Kidney glomerular epithelial cell (primary cell): ENCODE measurements at regions not wholly inside any gene's neighbourhood (a gene's known extent, or its start where the extent isn't known, plus 50 kb on each side); places are given as distances from the start of the nearest gene placed in this dataset.
"Not testable (repeated sequence)": the region's sequence is repeated elsewhere in the genome, so short reads cannot be mapped to it uniquely, and the experiment has no call there.

Experiments used
- DNase-seq: peaks from one replicate; lab custom pipeline; 2025; lab: John Stamatoyannopoulos, UW

GRCh38 chr6:53446151-53446550 lies 97.4 kb upstream of the ELOVL5 start:
- no peak for DNase-seq

DNA sequence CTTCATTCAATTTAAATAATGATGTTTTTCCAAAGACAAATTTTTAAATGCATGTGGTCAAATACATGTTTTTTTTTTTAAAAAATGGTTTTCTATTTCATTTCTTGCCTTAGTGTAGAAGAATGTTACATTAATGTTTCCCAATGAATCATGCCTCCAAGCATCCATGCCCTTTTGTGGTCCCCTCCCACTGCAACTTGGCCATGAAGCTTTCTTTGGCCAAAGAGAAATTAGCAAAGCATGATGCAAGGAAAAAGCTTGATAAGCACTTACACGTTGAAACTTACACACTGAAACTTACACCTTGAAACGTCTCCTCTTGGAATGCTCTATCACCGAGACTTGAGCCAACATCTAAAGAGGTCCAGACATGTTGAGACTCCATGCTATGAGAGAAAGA lies 93.0 kb upstream of the ELOVL5 start:
- peak; percentile 36 for DNase-seq

DNA sequence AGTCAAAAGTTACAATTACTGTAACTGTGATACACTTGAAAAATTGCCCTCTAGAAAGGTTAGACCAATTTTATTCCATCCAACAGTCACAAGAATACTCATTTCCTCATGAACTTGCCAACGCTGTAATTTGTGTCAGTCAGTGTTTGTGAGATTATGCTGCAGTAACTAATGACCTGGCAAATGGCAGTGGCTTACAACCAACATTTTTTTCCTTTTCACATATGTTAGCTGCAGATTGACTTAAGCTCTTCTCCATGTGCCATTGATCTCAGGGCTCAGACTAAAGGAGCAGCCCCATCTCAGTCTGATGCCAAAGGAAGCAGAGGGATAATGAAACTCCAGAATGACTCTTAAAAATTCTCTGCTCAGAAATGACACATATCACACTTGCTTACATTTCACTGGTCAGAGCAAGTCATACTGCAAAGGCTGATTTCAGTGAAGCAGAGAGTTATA lies 92.3 kb upstream of the ELOVL5 start:
- peak; percentile 14 for DNase-seq

GRCh38 chr6:53440336-53440945 lies 91.7 kb upstream of the ELOVL5 start:
- DNase-seq, result no peak

- no peak for DNase-seq
These were observed 90.8 kb upstream of the ELOVL5 start for GRCh38 chr6:53439556-53439955.

DNA sequence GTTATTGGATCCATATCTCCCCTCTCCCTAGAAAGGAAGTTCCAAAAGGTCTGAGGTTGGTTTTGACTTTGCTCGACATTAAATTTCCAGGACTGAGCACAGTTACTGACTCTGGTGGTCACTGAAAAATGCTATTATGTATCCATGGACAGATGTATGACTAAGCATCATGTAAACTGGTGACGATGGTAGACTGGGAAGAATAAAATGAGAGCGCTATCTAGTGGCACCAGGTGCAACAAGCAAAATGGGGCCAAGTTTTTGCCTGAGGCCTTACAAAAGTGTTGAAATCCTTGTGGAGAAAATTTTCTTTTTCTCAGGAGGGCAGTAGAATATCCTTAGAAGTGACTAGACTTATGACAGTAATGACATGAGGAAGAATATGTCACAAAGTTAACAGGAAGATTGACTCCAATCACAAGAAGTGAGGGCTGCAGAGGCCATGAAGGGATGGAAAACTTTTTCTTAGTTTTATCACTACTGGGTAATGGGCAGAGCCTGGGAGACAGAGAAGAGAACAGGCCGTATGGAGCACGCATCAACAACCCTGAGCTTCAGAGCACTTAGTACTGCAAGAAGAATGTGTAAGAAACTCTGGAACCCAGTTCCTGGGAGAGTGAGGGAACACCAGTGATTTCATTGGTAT lies 88.9 kb upstream of the ELOVL5 start:
- DNase-seq, result peak; percentile 68

GRCh38 chr6:53436526-53437303 lies 88.0 kb upstream of the ELOVL5 start:
- DNase-seq, result no peak

DNA sequence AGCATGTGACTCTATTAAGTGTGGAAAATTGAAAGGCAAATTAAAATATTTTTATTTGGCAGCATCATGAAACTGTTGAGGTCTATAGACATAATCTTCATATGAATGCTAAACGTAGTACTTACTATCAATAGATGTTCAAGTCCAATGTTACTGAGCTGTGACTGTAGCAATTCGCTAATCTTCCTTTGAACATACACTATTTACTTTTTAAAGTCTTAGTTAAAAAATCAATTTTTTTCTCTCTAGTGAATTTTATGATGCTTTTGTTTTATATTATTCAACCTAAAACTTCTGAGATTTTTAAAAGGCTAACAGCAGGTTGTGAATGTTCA lies 85.2 kb upstream of the ELOVL5 start:
- no peak for DNase-seq

- DNase-seq, result no peak
These were observed 84.7 kb upstream of the ELOVL5 start for GRCh38 chr6:53433261-53433950.

- DNase-seq, result peak; percentile 25
These were observed 83.8 kb upstream of the ELOVL5 start for GRCh38 chr6:53432318-53433161.

- DNase-seq, result no peak
These were observed 83.0 kb upstream of the ELOVL5 start for GRCh38 chr6:53431704-53432103.

DNA sequence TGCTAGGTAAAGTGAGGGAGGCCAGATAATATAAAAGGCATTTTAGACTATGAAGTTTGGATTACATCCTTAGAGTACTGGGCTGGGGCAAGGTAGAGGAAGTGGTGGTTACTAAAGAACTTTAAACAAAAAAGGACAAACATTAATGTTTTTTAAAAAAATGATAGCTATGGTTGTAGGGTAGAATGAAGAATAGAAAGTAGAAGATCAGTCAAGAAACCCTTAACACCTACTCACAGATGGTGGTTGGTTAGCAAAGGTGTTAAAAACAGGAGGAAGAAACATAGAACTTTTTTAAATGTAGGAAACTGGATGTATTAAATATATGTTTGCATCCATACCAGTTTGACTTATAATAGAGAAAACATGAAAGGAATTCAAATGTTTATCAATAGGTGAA lies 80.7 kb upstream of the ELOVL5 start:
- no peak for DNase-seq

GRCh38 chr6:53428886-53429285 lies 80.1 kb upstream of the ELOVL5 start:
- DNase-seq, result no peak

DNA sequence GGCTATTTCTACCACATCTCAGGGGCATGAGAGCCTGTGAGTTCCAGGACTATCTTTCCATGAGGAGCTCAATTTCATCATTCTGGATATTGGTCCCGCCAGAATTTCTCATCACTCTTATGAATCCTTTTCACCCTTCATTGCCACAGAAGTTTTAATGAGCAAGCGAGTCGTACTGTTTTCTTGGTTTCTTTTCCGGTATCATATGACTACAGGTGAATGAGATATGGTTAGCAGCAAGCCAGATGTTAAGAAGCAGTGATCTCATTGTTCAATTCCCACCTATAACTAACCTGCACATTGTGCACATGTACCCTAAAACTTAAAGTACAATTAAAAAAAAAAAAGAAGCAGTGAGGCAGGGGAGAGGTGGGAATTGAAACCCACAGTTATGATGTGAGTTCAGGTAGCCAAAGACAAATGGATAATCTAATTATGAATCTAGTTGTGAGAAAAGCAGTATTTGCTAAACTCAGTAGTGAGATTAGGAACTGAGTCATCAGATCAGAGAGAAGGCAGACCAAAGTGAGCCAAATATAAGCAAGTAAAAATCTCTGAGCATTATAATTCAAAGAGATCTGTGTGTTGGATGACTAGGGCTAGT lies 78.0 kb upstream of the ELOVL5 start:
- no peak for DNase-seq

GRCh38 chr6:53426117-53426516 lies 77.4 kb upstream of the ELOVL5 start:
- DNase-seq, result no peak

- DNase-seq, result no peak
These were observed 76.4 kb upstream of the ELOVL5 start for GRCh38 chr6:53424976-53425718.

GRCh38 chr6:53424300-53424699 lies 75.5 kb upstream of the ELOVL5 start:
- DNase-seq, result no peak

GRCh38 chr6:53423560-53423959 lies 74.8 kb upstream of the ELOVL5 start:
- not testable (repeated sequence) for DNase-seq

GRCh38 chr6:53419026-53419425 lies 70.3 kb upstream of the ELOVL5 start:
- no peak for DNase-seq

DNA sequence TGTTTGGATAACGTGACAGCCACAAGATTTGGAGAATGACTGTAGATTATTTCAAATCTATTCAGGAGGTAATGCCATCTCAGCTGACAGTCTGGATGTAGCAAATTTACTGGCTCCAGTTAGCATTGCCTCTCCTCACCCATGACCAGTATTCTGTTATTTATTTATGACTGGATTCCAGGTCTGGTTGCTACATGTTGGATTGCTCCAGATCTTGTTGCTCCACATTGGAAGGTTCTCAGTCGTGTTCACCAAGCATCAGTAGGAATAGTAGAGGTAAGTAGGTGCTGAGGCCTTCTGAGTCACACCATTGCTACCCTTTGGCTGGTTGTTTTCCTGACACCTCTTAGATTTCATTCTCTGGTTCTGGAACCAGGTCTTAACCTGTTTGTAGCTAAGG lies 69.5 kb upstream of the ELOVL5 start:
- DNase-seq, result no peak

- DNase-seq, result no peak
These were observed 68.4 kb upstream of the ELOVL5 start for GRCh38 chr6:53417141-53417540.
